ENCODE measurements at regions not wholly inside any gene's neighbourhood (a gene's known extent, or its start where the extent isn't known, plus 50 kb on each side); places are given as distances from the start of the nearest gene placed in this dataset.
A peak's percentile ranks its signal among the peaks of the same experiment; 100 is the strongest.

- Histone ChIP-seq H3K27me3 (no peaks in the 10 kb centered on the region), H3K36me3 (no peaks in the 10 kb centered on the region), H3K27ac (no peak overlapping the region), H3K4me1 (peaks cover 0 to 7% (median 0%) of the 10 kb centered on the region in 3 donors), H3K9me3 (no peaks in the 10 kb centered on the region), H3K4me3 (no peak overlapping the region)
- no peak for ATAC-seq
- no peak for TF ChIP-seq POLR2AphosphoS5 (IDR thresholded peaks at IDR 0.05)
- TF ChIP-seq POLR2A (IDR thresholded peaks at IDR 0.05): no peak
- TF ChIP-seq CTCF (IDR thresholded peaks at IDR 0.05): no peak
- no peak for TF ChIP-seq EP300 (IDR thresholded peaks at IDR 0.05)
- no CpG with 5 or more reads among the region's 1 CpG for WGBS, 2 donors (ENCODE audit: low coverage in 1 of 2)
Observed at GRCh38 chr18:44028109-44028508, 652.6 kb upstream of the SETBP1 start.

- WGBS, 2 donors (ENCODE audit: low coverage in 1 of 2): 90 to 95% methylated on average over 2 of the region's 2 CpGs
- H3K36me3 ChIP-seq: no peaks in the 10 kb centered on the region
- peaks cover 0 to 10% (median 0%) of the 10 kb centered on the region in 3 donors for H3K4me1 ChIP-seq
- TF ChIP-seq EP300 (IDR thresholded peaks at IDR 0.05): no peak
- TF ChIP-seq CTCF (IDR thresholded peaks at IDR 0.05): no peak
- TF ChIP-seq POLR2AphosphoS5 (IDR thresholded peaks at IDR 0.05): no peak
- no peak for TF ChIP-seq POLR2A (IDR thresholded peaks at IDR 0.05)
- H3K27ac ChIP-seq: no peak overlapping the region
- H3K27me3 ChIP-seq: no peaks in the 10 kb centered on the region
- H3K4me3 ChIP-seq: no peak overlapping the region
- ATAC-seq: no peak
- H3K9me3 ChIP-seq: no peaks in the 10 kb centered on the region
Observed at GRCh38 chr18:44031063-44031462, 649.6 kb upstream of the SETBP1 start.

GRCh38 chr18:44033144-44033701 lies 647.5 kb upstream of the SETBP1 start:
- no peak for ATAC-seq
- WGBS, 2 donors (ENCODE audit: low coverage in 1 of 2): 79 to 100% methylated on average over 3 to 5 of the region's 6 CpGs
- Histone ChIP-seq H3K9me3 (no peaks in the 10 kb centered on the region), H3K4me1 (peaks cover 0 to 13% (median 0%) of the 10 kb centered on the region in 3 donors), H3K27ac (no peak overlapping the region), H3K27me3 (no peaks in the 10 kb centered on the region), H3K36me3 (no peaks in the 10 kb centered on the region), H3K4me3 (no peak overlapping the region)
- TF ChIP-seq CTCF (IDR thresholded peaks at IDR 0.05) (no peak), POLR2A (IDR thresholded peaks at IDR 0.05) (no peak)

GRCh38 chr18:44035554-44035953 lies 645.1 kb upstream of the SETBP1 start:
- no peaks in the 10 kb centered on the region for H3K36me3 ChIP-seq
- ATAC-seq: no peak
- WGBS, 2 donors (ENCODE audit: low coverage in 1 of 2): 17 to 19% methylated on average over 2 of the region's 2 CpGs
- peak overlapping the region in 1 of 4 donors; percentile 5 for H3K27ac ChIP-seq
- TF ChIP-seq CTCF (IDR thresholded peaks at IDR 0.05) (no peak), POLR2A (IDR thresholded peaks at IDR 0.05) (no peak), EP300 (IDR thresholded peaks at IDR 0.05) (no peak), POLR2AphosphoS5 (IDR thresholded peaks at IDR 0.05) (peak; percentile 53)
- no peaks in the 10 kb centered on the region for H3K9me3 ChIP-seq
- no peaks in the 10 kb centered on the region for H3K27me3 ChIP-seq
- H3K4me3 ChIP-seq: no peak overlapping the region
- peaks cover 0 to 13% (median 0%) of the 10 kb centered on the region in 3 donors for H3K4me1 ChIP-seq

GRCh38 chr18:44036501-44036900 lies 644.2 kb upstream of the SETBP1 start:
- no peaks in the 10 kb centered on the region for H3K9me3 ChIP-seq
- H3K36me3 ChIP-seq: no peaks in the 10 kb centered on the region
- 60% methylated on average over 1 of the region's 3 CpGs; no CpG with 5 or more reads in 1 of the 2 donors for WGBS, 2 donors (ENCODE audit: low coverage in 1 of 2)
- ATAC-seq: no peak
- H3K4me3 ChIP-seq: no peak overlapping the region
- H3K27ac ChIP-seq: no peak overlapping the region
- no peak for TF ChIP-seq EP300 (IDR thresholded peaks at IDR 0.05)
- no peak for TF ChIP-seq POLR2A (IDR thresholded peaks at IDR 0.05)
- no peak for TF ChIP-seq POLR2AphosphoS5 (IDR thresholded peaks at IDR 0.05)
- no peak for TF ChIP-seq CTCF (IDR thresholded peaks at IDR 0.05)
- no peaks in the 10 kb centered on the region for H3K27me3 ChIP-seq
- H3K4me1 ChIP-seq: peaks cover 0 to 13% (median 0%) of the 10 kb centered on the region in 3 donors

Measured in gastroesophageal sphincter (tissue), 4 donors.